ENCODE measurements at regions not wholly inside any gene's neighbourhood (a gene's known extent, or its start where the extent isn't known, plus 50 kb on each side); places are given as distances from the start of the nearest gene placed in this dataset.

GRCh38 chrX:141969706-141970105 is 66.0 kb downstream of the MAGEC1 start:
- TF ChIP-seq, protein P1, sequence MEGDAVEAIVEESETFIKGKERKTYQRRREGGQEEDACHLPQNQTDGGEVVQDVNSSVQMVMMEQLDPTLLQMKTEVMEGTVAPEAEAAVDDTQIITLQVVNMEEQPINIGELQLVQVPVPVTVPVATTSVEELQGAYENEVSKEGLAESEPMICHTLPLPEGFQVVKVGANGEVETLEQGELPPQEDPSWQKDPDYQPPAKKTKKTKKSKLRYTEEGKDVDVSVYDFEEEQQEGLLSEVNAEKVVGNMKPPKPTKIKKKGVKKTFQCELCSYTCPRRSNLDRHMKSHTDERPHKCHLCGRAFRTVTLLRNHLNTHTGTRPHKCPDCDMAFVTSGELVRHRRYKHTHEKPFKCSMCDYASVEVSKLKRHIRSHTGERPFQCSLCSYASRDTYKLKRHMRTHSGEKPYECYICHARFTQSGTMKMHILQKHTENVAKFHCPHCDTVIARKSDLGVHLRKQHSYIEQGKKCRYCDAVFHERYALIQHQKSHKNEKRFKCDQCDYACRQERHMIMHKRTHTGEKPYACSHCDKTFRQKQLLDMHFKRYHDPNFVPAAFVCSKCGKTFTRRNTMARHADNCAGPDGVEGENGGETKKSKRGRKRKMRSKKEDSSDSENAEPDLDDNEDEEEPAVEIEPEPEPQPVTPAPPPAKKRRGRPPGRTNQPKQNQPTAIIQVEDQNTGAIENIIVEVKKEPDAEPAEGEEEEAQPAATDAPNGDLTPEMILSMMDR (IDR thresholded peaks at IDR 0.05), result no peak
- no peak for DNase-seq (ENCODE audit: low spot score)
- no peak overlapping the region for H3K27ac ChIP-seq
- no peak overlapping the region for H3K4me3 ChIP-seq

DNA sequence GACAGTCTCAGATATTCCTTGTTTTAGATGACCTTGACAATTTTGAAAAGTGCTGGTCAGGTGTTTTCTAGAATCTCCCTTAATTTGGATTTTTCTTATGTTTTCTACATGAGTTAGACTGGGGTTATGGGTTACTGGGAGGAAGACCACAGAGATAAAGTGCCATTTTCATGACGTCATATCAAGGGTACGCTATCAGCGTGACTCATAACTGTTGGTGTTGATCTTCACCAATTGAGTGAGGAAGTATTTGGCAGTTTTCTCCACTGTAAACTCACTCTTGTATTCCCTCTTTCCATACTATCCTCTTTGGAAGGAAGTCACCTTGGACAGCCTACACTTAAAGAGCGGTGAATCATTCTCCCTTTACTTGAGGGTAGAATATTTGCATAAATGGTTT is 56.9 kb downstream of the MAGEC1 start:
- DNase-seq (ENCODE audit: low spot score), result no peak
- no peak overlapping the region for H3K4me3 ChIP-seq
- TF ChIP-seq, protein P1 (IDR thresholded peaks at IDR 0.05), result no peak

More for the DNA sequence above, 56.9 kb downstream of the MAGEC1 start:
- no peak overlapping the region for H3K27ac ChIP-seq
